Fibroblast of pulmonary artery (primary cell): ENCODE measurements at regions not wholly inside any gene's neighbourhood (a gene's known extent, or its start where the extent isn't known, plus 50 kb on each side); places are given as distances from the start of the nearest gene placed in this dataset.

Experiments used
- DNase-seq: peaks from one replicate; pipeline ENCODE4 v3.0.0-alpha.2; 2010; ENCODE audit warnings: low read depth
- H3K4me3 ChIP-seq: replicated peaks from 2 replicates; pipeline ENCODE4 v1.5.1; 2011; ENCODE audit warnings: low read depth, mild to moderate bottlenecking, control low read depth, low read length, moderate library complexity
- TF ChIP-seq, protein P1 (sequence below): IDR thresholded peaks from 2 replicates; pipeline ENCODE4 v1.5.1; 2011; ENCODE audit warnings: mild to moderate bottlenecking, control low read depth, low read length, inconsistent platforms; ENCODE audit errors: missing control alignments

DNA sequence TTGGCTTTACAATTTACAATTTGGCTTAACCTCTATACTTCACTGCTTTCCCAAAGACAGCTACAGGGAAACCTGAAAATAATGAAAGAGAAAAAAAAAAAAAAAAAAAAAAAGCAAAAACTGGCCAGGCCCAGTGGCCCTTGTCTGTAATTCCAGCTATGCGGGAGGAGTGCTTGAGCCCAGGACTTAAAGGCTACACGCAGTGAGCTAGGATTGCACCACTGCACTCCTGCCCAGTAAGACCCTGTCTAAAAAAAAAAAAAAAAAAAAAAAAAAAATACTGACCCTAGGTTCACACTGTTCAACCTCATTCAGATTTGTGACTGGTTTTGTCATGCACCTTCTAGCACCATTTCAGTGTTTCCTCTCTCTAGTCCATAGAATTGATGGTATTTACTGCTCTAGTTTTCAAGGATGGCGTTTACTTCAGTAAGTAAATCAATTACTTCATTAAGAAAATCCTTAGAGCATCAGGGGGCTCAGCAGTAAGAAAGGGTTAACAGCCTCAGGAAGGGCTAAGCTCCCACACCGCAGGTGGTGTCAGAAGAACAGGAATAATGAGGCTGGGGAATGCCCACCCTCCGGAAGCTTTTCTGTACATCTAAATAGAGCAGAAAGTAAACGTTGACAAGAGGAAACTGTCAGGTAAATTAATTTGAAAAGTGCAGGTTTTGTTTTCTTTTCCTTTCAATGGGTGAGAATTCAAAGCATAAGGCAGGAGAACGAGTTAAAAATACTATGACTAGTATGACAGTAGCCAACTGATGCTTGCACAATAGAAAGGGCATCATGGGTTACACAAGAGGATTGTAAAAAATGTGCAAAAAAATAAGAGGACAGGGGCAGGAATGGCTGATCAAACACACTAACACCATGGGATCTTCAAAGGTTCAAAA lies 115.0 kb upstream of the MDM1 start:
- DNase-seq = peak; percentile 43
- no peak overlapping the region for H3K4me3 ChIP-seq
- TF ChIP-seq, protein P1, sequence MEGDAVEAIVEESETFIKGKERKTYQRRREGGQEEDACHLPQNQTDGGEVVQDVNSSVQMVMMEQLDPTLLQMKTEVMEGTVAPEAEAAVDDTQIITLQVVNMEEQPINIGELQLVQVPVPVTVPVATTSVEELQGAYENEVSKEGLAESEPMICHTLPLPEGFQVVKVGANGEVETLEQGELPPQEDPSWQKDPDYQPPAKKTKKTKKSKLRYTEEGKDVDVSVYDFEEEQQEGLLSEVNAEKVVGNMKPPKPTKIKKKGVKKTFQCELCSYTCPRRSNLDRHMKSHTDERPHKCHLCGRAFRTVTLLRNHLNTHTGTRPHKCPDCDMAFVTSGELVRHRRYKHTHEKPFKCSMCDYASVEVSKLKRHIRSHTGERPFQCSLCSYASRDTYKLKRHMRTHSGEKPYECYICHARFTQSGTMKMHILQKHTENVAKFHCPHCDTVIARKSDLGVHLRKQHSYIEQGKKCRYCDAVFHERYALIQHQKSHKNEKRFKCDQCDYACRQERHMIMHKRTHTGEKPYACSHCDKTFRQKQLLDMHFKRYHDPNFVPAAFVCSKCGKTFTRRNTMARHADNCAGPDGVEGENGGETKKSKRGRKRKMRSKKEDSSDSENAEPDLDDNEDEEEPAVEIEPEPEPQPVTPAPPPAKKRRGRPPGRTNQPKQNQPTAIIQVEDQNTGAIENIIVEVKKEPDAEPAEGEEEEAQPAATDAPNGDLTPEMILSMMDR = no peak

GRCh38 chr12:68447797-68448260 lies 115.7 kb upstream of the MDM1 start:
- DNase-seq = no peak
- H3K4me3 ChIP-seq = no peak overlapping the region
- TF ChIP-seq, protein P1 = no peak

- no peak overlapping the region for H3K4me3 ChIP-seq
- no peak for DNase-seq
- TF ChIP-seq, protein P1 = no peak
Measured at GRCh38 chr12:68449196-68449595, 117.0 kb upstream of the MDM1 start.

- DNase-seq = no peak
- H3K4me3 ChIP-seq = no peak overlapping the region
- TF ChIP-seq, protein P1 = no peak
Measured at GRCh38 chr12:68450947-68451260, 118.7 kb upstream of the MDM1 start.

DNA sequence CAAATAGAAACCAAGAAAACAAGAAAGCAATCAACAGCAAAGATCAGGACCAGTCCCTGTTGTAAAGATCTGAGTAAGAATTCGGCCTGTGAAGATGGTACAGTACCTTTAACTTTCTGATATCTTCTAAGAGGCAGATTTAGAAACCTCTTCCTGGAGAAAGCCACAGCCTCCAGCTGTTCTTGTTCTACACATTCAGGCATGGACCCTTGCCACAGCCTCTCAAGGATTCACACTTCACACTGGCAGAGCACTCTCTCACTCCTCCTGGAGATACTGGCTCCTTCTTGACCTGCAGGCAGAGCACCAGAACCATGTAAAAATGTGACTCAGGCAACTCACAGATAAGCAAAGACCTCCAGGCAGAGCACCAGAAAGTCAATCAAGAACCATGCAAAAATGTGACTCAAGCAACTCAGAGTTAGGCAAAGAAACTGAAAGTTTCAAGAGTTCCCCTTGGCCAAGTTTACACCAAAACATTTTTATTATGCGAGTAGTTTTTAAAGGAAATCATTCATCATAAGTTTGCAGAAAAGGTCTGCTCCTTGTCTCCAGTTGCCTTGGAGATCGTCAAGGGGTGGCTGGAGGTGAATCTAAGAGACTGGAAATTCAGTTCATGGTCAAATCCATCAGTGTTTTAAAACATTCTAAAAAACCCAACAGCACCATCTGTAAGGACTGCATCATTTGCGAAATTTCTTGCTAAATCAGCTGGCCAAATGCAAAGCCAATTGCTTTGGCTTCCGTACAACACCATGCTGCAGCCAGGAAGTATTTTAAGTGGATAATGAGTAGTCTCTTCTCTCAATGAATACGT lies 119.3 kb upstream of the MDM1 start:
- DNase-seq = peak; percentile 85
- H3K4me3 ChIP-seq = peak overlapping the region; percentile 4
- TF ChIP-seq, protein P1 = no peak

DNA sequence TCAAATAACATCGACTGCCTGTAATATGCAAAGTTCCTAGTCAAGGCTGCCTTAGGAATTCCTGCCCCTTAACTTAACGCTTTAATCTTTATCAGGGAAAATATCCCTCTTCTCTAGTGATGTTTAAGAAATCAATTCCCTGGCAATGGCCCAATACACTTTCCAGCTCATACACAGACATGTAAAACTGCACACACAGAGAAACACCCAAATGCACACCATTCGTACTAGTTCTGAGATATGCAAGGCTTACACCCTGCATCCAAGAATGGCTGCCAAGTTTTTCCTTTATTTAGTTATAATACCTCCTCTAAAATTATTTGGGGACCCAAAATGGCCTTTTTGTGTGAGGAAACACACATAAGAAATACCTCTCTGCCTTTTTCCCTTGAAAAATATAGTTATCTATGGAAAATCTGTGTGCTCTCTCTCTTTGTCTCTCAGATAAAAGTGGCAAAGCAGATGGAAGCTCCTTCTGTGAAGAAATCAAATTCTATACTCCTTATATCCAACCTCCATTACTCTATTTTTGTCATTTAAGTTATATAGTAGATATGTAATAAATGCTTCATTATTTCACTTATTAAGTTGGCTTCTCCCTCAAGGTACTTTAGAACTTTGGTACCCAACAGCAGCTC lies 120.0 kb upstream of the MDM1 start:
- peak overlapping the region; percentile 4 for H3K4me3 ChIP-seq
- TF ChIP-seq, protein P1 = no peak
- DNase-seq = no peak
